Colonic mucosa (tissue), 4 donors: ENCODE measurements at regions not wholly inside any gene's neighbourhood (a gene's known extent, or its start where the extent isn't known, plus 50 kb on each side); places are given as distances from the start of the nearest gene placed in this dataset.

Source experiments
- DNase-seq: peaks from one replicate; pipeline ENCODE4 v3.0.0-alpha.2; 2020
- H3K27ac ChIP-seq: fragments of 200-600 bp; one replicate; pipeline ENCODE4 v1.8.0; 2021
- H3K27me3 ChIP-seq: fragments of 200-600 bp; one replicate; pipeline ENCODE4 v1.8.0; 2021
- H3K36me3 ChIP-seq: fragments of 200-600 bp; one replicate; pipeline ENCODE4 v1.8.0; 2021
- H3K4me1 ChIP-seq: fragments of 200-600 bp; one replicate; pipeline ENCODE4 v1.8.0; 2021; ENCODE audit warnings: mild to moderate bottlenecking
- H3K4me3 ChIP-seq: fragments of 200-600 bp; one replicate; pipeline ENCODE4 v1.8.0; 2021
- H3K9ac ChIP-seq, 2 donors: one replicate each; pipeline ENCODE4 v1.7.0; 2013; ENCODE audit warnings: control low read depth in 2 of 2, low read depth in 2 of 2, low read length in 2 of 2
- H3K9me3 ChIP-seq: fragments of 200-600 bp; one replicate; pipeline ENCODE4 v1.8.0; 2021
- CTCF ChIP-seq: fragments of 200-600 bp; IDR thresholded peaks from one replicate; pipeline ENCODE4 v1.8.0; 2022; ENCODE audit warnings: antibody characterized with exemption, mild to moderate bottlenecking
- intact Hi-C: fragments of 100-400 bp; cut with DNase I; formaldehyde crosslinking; loops from one replicate; pipeline ENCODE4 v1.14.1; 2022
- donor health status: healthy.
- donor health status: DM: no; HTN: no; CAD: no.
- donor health status: DM: no; HTN: no; CAD: no.

GRCh38 chr9:109959679-109960078 lies 179.7 kb downstream of the PALM2AKAP2 start:
- intact Hi-C loops = no loop called here
- no peaks in the 10 kb centered on the region for H3K9me3 ChIP-seq
- no peak overlapping the region for H3K9ac ChIP-seq
- no peaks in the 10 kb centered on the region for H3K27me3 ChIP-seq
- H3K27ac ChIP-seq = no peak overlapping the region
- no peak overlapping the region for H3K4me3 ChIP-seq
- no peaks in the 10 kb centered on the region for H3K4me1 ChIP-seq
- no peaks in the 10 kb centered on the region for H3K36me3 ChIP-seq
- no peak for TF ChIP-seq CTCF
- no peak for DNase-seq

GRCh38 chr9:109961626-109962025 lies 181.6 kb downstream of the PALM2AKAP2 start:
- H3K4me1 ChIP-seq = no peaks in the 10 kb centered on the region
- no peak overlapping the region for H3K4me3 ChIP-seq
- no peak for DNase-seq
- intact Hi-C loops = no loop called here
- no peak overlapping the region for H3K27ac ChIP-seq
- H3K36me3 ChIP-seq = no peaks in the 10 kb centered on the region
- no peak for TF ChIP-seq CTCF
- H3K9ac ChIP-seq = no peak overlapping the region
- no peaks in the 10 kb centered on the region for H3K27me3 ChIP-seq
- no peaks in the 10 kb centered on the region for H3K9me3 ChIP-seq

- no peak for TF ChIP-seq CTCF
- no peaks in the 10 kb centered on the region for H3K27me3 ChIP-seq
- no peak overlapping the region for H3K9ac ChIP-seq
- no peaks in the 10 kb centered on the region for H3K4me1 ChIP-seq
- no peaks in the 10 kb centered on the region for H3K36me3 ChIP-seq
- H3K9me3 ChIP-seq = no peaks in the 10 kb centered on the region
- intact Hi-C loops = no loop called here
- no peak overlapping the region for H3K4me3 ChIP-seq
- no peak overlapping the region for H3K27ac ChIP-seq
- no peak for DNase-seq
These were observed 182.2 kb downstream of the PALM2AKAP2 start for GRCh38 chr9:109962215-109962614.

- Histone ChIP-seq H3K36me3 (no peaks in the 10 kb centered on the region), H3K9ac (no peak overlapping the region), H3K27ac (no peak overlapping the region), H3K4me1 (no peaks in the 10 kb centered on the region), H3K4me3 (no peak overlapping the region), H3K27me3 (no peaks in the 10 kb centered on the region), H3K9me3 (no peaks in the 10 kb centered on the region)
- peak; percentile 50 for DNase-seq
- intact Hi-C loops = no loop called here
- TF ChIP-seq CTCF = no peak
These were observed 183.1 kb downstream of the PALM2AKAP2 start for GRCh38 chr9:109963079-109963478.

GRCh38 chr9:109966643-109967368 lies 186.8 kb downstream of the PALM2AKAP2 start:
- Histone ChIP-seq H3K4me3 (no peak overlapping the region), H3K36me3 (no peaks in the 10 kb centered on the region), H3K27ac (no peak overlapping the region), H3K9me3 (no peaks in the 10 kb centered on the region), H3K9ac (no peak overlapping the region), H3K4me1 (no peaks in the 10 kb centered on the region), H3K27me3 (no peaks in the 10 kb centered on the region)
- TF ChIP-seq CTCF = no peak
- intact Hi-C loops = no loop called here
- DNase-seq = no peak
